PFSK-1 (cell line): ENCODE measurements at regions not wholly inside any gene's neighbourhood (a gene's known extent, or its start where the extent isn't known, plus 50 kb on each side); places are given as distances from the start of the nearest gene placed in this dataset.

ENCODE experiments used
- FOXP2 ChIP-seq: optimal IDR thresholded peaks from 2 replicates; pipeline ENCODE3; 2011; ENCODE audit warnings: borderline replicate concordance, control low read depth, inconsistent platforms; ENCODE audit not compliant: insufficient read depth; ENCODE audit errors: extremely low read length, extremely low read depth
- POLR2AphosphoS5 ChIP-seq: IDR thresholded peaks from 2 replicates; pipeline ENCODE4 v1.6.1; 2012; ENCODE audit warnings: low read depth, mild to moderate bottlenecking, control low read depth, low read length, moderate library complexity
- SIN3A ChIP-seq: IDR thresholded peaks from 2 replicates; pipeline ENCODE4 v1.6.1; 2012; ENCODE audit warnings: mild to moderate bottlenecking, low read length, moderate library complexity, borderline replicate concordance; ENCODE audit not compliant: insufficient read depth
- TAF1 ChIP-seq: IDR thresholded peaks from 2 replicates; pipeline ENCODE4 v1.6.1; 2012; ENCODE audit warnings: low read length, control low read depth, borderline replicate concordance; ENCODE audit not compliant: insufficient read depth
- TF ChIP-seq, protein P1 (sequence below), 2 experiments: IDR thresholded peaks; 2 replicates each; pipeline versions ENCODE4 v1.6.1 to v1.8.0; 2011 to 2012; ENCODE audit warnings: low read depth in 2 of 2, low read length in 2 of 2, control low read depth in 1 of 2, inconsistent platforms in 1 of 2, mild to moderate bottlenecking in 1 of 2, moderate library complexity in 1 of 2; ENCODE audit not compliant: insufficient read depth in 1 of 2

DNA sequence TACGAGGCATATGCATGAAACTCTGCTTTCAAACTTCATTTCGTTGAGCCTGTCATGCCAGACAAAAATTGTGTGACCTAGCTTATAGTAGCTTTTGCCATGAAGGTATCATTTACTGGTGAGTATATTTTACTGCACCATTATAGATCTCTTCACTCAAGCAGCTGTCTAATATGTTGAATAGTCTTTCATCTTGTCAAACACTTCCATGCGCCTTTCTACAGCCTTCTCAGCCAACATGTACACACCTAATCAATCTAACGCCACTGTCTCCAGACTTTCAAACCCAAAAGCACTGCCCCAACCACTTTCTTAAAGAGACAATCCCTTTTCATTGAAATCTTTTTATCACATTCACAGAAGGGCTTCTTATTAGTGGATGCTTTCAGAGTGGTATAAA, 757.4 kb downstream of the VRK1 start:
- TF ChIP-seq SIN3A (no peak), POLR2AphosphoS5 (no peak), TAF1 (no peak), FOXP2 (no peak)
- TF ChIP-seq, protein P1, sequence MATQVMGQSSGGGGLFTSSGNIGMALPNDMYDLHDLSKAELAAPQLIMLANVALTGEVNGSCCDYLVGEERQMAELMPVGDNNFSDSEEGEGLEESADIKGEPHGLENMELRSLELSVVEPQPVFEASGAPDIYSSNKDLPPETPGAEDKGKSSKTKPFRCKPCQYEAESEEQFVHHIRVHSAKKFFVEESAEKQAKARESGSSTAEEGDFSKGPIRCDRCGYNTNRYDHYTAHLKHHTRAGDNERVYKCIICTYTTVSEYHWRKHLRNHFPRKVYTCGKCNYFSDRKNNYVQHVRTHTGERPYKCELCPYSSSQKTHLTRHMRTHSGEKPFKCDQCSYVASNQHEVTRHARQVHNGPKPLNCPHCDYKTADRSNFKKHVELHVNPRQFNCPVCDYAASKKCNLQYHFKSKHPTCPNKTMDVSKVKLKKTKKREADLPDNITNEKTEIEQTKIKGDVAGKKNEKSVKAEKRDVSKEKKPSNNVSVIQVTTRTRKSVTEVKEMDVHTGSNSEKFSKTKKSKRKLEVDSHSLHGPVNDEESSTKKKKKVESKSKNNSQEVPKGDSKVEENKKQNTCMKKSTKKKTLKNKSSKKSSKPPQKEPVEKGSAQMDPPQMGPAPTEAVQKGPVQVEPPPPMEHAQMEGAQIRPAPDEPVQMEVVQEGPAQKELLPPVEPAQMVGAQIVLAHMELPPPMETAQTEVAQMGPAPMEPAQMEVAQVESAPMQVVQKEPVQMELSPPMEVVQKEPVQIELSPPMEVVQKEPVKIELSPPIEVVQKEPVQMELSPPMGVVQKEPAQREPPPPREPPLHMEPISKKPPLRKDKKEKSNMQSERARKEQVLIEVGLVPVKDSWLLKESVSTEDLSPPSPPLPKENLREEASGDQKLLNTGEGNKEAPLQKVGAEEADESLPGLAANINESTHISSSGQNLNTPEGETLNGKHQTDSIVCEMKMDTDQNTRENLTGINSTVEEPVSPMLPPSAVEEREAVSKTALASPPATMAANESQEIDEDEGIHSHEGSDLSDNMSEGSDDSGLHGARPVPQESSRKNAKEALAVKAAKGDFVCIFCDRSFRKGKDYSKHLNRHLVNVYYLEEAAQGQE (IDR thresholded peaks at IDR 0.05; ENCODE audit: insufficient read depth in 1 of 2, low read depth in 2 of 2, low read length in 2 of 2): no peak

DNA sequence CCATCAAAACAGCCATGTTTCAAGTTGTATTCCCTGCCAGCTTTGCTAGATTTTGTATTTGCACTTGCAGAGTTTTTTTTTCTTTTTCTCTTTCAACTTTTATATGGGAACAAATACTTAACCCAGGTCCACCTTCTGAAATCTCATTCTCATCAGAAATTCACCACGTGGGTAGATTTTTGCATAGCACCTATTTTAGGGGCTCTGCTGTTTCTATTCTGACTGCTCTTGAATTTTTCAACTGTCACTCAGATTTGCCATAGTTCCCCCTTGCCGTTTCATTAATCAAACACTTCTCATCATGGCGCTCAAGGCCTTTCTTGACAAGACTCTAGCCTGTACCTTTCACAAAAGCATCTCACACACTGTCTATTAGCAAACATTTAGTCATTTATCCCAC, 767.2 kb downstream of the VRK1 start:
- TF ChIP-seq FOXP2 (no peak), TAF1 (no peak), SIN3A (no peak), POLR2AphosphoS5 (no peak)
- TF ChIP-seq, protein P1 (IDR thresholded peaks at IDR 0.05; ENCODE audit: insufficient read depth in 1 of 2, low read depth in 2 of 2, low read length in 2 of 2): no peak

DNA sequence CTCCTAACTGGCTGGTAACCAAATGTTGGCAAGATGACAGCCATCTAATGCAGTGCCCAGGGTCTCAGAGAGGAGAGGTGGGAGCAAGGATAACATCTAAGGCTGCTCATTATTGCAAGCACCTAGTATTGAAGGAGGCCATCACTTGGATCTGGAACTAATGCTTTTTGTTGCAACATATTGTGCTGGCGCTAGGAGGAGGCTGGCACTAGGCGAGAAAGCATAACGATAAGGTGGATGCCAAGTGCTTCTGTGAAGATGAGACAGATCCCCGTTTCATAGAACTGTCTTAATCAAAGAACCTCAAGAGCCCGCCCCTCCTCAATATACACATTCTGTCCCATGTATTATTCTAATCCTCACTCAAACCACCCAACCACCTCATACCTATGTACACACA, 774.0 kb downstream of the VRK1 start:
- TF ChIP-seq FOXP2: no peak
- TF ChIP-seq SIN3A: no peak
- TF ChIP-seq POLR2AphosphoS5: no peak
- no peak for TF ChIP-seq TAF1
- TF ChIP-seq, protein P1 (IDR thresholded peaks at IDR 0.05; ENCODE audit: insufficient read depth in 1 of 2, low read depth in 2 of 2, low read length in 2 of 2): no peak

DNA sequence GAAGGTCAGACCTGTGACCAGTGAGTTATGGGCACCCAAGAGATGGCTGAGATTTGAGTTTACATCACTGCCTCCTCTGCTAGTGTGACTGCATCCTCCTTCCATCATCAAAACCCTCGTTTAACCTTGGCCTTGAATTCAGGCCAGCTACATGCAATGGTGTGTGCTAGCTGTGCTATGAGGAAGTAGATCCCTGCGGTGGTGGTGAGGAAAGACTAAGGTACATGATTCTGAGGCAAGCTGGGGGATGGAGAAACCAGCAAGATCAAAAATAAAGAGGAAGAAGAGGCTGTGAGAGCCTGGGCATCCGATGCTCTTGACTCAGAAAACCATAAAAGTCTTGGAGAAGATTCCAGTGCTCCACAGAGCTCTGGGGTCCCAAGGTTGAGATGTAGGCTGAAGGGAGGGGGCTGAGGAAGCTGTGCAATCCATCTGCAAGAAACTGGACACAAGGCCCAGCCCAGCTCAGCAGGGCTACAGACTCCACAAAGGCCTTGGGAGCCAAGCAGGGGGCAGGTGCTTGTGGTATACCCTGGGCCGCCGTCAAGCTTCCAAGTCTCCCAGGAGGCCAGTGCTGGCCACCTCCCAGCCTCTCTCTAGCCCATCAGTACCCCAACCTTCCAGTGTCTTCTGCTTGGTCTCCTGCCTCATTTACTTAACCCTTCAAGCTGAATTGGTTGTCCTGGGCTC, 774.8 kb downstream of the VRK1 start:
- TF ChIP-seq FOXP2 (no peak), SIN3A (no peak), POLR2AphosphoS5 (no peak), TAF1 (no peak)
- TF ChIP-seq, protein P1 (IDR thresholded peaks at IDR 0.05; ENCODE audit: insufficient read depth in 1 of 2, low read depth in 2 of 2, low read length in 2 of 2): no peak
